ENCODE measurements at regions not wholly inside any gene's neighbourhood (a gene's known extent, or its start where the extent isn't known, plus 50 kb on each side); places are given as distances from the start of the nearest gene placed in this dataset.

- TF ChIP-seq CTCF (IDR thresholded peaks at IDR 0.05) (no peak), EZH2 (IDR thresholded peaks at IDR 0.05; ENCODE audit: borderline replicate concordance, insufficient read depth, low read depth, low read length, poor library complexity, severe bottlenecking) (no peak)
These were observed 415.0 kb upstream of the SLITRK1 start for GRCh38 chr13:84297251-84297650.

Measured in B cell (primary cell).